ENCODE measurements at regions not wholly inside any gene's neighbourhood (a gene's known extent, or its start where the extent isn't known, plus 50 kb on each side); places are given as distances from the start of the nearest gene placed in this dataset.
"Not testable (repeated sequence)": the region's sequence is repeated elsewhere in the genome, so short reads cannot be mapped to it uniquely, and the experiment has no call there.

- no peak for DNase-seq
These were observed 488.0 kb upstream of the CYLC2 start for GRCh38 chr9:102507044-102507687.

DNA sequence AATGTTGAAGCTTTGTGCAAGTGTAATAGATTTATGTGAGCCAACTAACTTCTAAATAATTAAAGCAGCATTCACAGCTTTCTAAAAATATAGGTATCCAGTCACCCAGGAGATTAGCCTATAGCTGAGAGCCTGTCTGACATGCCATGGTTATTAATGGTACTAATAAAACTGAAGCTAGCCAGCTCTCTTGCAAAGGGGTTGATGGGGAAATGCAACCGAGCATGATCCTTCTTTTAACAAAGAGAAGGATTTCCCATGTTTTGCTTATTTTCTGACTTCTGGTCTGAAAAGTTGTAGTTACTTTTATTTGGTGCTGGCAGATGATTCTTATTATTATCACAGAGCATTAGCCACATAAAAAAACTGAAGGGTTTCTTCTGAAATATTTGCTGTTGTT lies 488.7 kb upstream of the CYLC2 start:
- no peak for DNase-seq

DNA sequence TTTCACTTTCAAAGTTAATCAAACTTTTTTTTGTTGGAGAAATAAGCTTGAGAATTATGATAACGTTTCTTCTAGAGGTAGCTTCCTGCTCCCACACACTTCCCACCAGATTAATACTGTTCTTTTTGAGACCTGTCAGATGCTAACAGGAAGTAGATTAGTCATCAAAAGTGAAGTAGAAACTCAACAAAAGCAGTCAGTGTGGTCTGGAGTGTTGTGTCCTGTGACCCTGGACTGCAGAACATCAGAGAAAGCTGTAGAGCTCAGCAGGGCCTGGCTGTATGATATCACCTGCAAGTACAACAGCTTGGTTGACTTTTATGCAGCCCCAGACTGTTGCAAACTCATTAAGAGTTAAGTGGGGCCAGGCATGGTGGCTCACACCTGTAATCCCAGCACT lies 495.7 kb upstream of the CYLC2 start:
- DNase-seq = no peak

DNA sequence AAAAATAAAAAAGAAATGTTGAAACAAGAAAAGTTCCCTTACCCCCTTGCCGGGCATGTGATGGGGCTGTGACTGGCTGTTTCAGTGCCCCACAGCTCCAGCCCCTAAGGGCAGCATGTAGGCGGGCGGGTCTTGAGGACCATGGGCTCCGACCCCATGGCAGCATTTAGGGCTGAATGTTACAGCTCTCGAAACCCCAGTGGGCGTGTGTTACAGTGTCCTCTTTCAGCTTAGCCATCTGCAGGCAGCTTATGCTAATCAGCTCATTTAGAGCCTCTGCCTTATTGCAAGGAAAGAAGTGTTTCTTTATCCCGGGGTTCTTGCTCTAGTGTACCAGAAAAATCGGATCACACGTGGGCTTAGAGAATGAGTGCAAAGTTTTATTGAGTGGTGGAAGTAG lies 497.4 kb upstream of the CYLC2 start:
- DNase-seq = peak in 1 of 58 donors; percentile 4

DNA sequence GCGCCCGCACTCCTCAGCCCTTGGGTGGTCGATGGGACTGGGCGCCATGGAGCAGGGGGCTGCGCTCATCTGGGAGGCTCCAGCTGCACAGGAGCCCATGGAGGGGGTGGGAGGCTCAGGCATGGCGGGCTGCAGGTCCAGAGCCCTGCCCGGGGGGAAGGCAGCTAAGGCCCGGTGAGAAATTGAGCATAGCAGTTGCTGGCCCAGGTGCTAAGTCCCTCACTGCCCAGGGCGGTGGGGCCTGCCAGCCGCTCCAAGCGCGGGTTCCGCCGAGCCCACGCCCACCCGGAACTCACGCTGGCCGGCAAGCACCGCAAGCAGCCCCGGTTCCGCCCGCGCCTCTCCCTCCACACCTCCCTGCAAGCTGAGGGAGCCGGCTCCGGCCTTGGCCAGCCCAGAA lies 508.2 kb upstream of the CYLC2 start:
- DNase-seq = not testable (repeated sequence)

GRCh38 chr9:102483651-102484050 lies 511.5 kb upstream of the CYLC2 start:
- peak in 3 of 58 donors; percentile 0 to 27 (median 12) for DNase-seq

DNA sequence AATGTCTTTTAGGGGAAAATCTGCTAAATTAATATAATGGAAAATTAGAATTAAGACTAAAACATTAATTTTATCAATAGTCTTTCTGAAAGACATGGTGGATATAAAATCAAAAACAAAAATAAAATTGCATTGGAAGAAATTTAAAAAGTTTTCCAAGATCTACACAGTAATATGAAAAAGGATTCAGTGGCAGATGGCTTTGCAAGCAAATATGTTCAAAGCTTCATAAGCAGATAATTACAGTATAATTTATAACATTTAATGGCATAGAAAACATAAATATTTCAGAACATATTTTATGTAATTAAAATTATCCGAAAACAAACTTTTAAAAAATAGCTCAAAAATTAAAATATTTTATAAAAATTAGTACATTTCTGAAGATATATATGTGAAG lies 512.4 kb upstream of the CYLC2 start:
- no peak for DNase-seq

GRCh38 chr9:102479191-102479590 lies 515.9 kb upstream of the CYLC2 start:
- no peak for DNase-seq

DNA sequence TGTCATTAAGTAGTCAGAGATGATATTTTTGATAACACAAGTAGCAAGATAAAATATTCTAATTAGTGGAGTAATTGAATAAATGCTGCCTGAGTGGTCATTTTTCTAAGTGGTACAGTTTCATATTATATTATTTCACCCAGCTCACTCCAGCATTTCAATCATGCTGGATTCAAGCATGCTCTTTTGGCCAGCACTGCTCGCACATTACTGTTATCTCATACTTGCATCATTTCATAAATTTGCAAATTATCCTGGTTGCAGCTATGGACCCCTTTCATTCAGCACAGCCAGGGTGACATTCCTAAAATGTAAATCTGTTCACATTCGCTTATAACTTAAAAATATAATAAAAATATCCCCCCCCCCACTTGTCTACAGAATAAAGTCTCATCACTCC lies 520.8 kb upstream of the CYLC2 start:
- no peak for DNase-seq

GRCh38 chr9:102469430-102469829 lies 525.7 kb upstream of the CYLC2 start:
- not testable (repeated sequence) for DNase-seq

- no peak for DNase-seq
These were observed 533.8 kb upstream of the CYLC2 start for GRCh38 chr9:102461156-102461819.

- DNase-seq = no peak
These were observed 535.3 kb upstream of the CYLC2 start for GRCh38 chr9:102459828-102460227.

- DNase-seq = no peak
These were observed 538.6 kb upstream of the CYLC2 start for GRCh38 chr9:102456562-102456961.

DNA sequence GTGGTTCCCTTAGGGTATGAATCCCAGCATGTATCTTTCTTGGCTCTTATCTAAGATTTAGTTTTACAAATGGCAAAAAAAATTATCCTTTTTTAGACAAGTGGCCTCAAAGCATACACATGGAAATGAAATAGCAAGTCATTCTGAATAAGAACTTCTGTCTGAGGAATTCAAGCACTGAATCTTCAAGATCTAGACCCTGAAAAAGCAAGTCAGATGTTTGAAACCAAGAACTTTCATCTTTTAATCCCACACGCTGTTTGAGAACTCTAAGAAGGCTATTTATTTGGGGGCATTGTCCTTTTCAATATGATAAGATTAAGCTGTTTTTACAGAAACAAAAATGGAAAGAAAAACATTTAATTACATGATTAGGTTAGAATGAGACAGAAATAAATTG lies 549.2 kb upstream of the CYLC2 start:
- no peak for DNase-seq

DNA sequence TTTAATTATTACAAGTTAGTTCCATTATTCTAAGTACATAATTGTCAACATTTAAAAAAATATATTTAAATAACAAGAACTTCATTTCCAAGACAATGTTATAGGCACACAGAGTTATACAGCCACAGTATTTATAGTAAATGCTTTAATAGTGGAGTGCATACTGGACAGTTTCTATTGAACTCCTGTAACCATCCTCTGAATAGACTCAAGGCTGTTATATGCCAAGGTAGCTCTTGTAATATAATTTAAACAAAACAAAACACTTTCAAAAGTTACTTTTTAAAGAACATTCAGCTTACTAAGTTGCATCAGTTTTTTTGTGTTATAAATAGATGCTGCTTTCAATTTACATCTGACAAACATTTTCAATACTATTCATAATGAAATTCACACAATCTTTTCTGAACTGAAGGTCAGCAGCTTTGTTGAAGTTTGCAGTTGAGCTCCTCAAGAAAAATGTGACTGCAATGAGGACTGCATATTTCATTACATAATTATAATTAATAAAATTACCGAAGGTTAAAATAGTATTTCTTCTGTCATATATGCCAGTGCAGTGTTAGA lies 549.9 kb upstream of the CYLC2 start:
- no peak for DNase-seq

GRCh38 chr9:102439583-102439982 lies 555.5 kb upstream of the CYLC2 start:
- no peak for DNase-seq

GRCh38 chr9:102436599-102436998 lies 558.5 kb upstream of the CYLC2 start:
- DNase-seq = not testable (repeated sequence)

GRCh38 chr9:102435427-102435826 lies 559.7 kb upstream of the CYLC2 start:
- DNase-seq = no peak

- DNase-seq = no peak
These were observed 560.6 kb upstream of the CYLC2 start for GRCh38 chr9:102434545-102434944.

GRCh38 chr9:102428305-102428704 lies 566.8 kb upstream of the CYLC2 start:
- DNase-seq = no peak

- not testable (repeated sequence) for DNase-seq
These were observed 578.9 kb upstream of the CYLC2 start for GRCh38 chr9:102416251-102416650.

GRCh38 chr9:102405218-102405867 lies 589.8 kb upstream of the CYLC2 start:
- no peak for DNase-seq

Measured in anterior cingulate cortex (tissue), 58 donors.